HG03196 (cell line): ENCODE measurements at regions not wholly inside any gene's neighbourhood (a gene's known extent, or its start where the extent isn't known, plus 50 kb on each side); places are given as distances from the start of the nearest gene placed in this dataset.

ENCODE experiments used
- ATAC-seq: cut with Tn5 transposase; IDR thresholded peaks from one replicate; pipeline ENCODE4 v1.9.1; 2021; ENCODE audit not compliant: unreplicated experiment

DNA sequence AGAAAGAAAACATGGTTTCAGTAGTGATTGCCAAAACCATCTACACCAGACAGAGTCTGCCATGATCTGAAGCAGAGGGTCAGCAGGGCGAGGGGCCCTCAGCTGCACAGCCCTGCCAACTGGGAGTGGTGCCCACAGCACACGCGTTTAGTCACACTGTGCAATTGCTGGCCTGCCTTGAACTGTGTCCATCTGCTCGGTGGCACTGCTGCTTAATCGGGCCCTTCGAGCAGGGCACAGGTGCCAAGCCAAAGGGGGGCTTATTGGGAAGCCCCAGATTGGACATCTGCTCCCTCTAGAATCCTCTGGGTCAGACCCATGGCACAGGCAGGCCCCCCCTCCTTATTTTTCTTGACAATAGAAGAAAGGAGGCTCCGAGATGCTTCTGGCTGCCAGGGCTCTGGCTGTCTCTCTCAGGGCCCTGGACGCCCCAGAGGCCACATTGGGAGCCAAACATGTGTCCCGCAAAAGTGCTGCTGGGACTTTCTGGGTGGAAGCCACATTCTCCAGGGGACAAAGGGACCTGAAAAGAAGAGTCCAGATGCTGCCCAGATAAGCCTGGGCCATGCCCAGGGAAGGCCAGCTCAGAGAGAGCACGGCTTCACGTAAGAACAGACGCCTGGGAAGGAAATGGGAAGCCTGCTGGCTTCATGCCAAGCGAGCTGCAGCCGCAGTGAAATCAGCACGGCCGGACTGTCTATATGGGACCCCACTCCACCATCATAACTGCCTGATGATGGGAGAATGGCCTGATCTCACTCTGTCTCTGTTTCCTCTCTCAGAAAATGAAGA lies 349.2 kb downstream of the GADD45G start:
- no peak for ATAC-seq

DNA sequence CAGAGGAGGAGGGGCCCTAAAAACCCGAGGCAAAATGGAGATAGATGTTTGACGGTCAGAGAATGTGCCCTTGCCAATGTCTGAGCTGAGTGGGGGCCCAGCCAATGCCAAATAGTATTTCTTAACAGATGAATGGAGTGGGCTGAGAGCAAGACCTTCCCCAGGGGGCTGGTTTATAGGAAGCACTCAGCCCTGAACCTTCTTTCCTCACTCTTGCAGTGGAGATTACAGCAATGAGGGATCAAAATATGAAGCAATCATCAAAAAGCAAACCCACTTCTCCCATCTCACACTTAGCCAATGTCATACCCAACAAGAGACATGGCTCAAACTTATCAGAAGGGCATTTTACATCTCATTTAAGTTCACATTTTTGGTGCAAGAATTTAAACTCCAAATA lies 350.3 kb downstream of the GADD45G start:
- no peak for ATAC-seq

DNA sequence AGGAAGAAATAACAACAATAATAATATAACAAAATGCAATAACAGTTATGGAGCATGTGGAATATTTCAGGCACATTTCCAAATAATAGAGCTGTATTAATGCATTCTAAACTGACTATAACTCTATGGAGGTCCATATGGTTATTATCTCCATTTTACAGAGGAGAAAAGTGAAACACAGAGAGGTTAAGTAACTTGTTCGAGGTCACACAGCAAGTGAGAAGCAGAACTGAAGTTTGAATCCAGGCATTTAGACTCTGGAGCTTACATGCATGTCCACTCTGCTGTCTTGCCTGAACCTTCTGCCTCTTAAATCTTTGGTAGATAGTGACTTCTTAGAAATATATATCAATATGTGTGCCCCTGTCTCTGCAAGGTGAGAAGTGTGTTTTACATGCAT lies 350.8 kb downstream of the GADD45G start:
- ATAC-seq = no peak

DNA sequence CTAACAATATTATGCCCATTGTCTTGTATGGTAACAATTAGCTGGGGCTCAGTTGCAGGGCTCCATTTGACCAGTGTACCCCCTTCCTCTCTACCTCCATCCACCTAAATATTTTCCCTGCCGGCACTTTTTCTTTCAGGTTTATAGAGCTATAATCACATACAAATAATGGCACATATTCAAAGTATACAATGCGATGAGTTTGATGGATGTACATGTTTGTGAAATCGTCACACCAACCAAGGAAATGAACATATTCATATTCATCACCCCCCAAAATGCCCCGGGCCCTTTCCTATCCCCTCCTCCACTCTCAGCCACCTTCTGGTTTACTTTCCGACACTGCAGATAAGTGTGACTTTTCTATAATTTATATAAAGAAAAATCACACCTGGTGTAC lies 351.5 kb downstream of the GADD45G start:
- no peak for ATAC-seq

DNA sequence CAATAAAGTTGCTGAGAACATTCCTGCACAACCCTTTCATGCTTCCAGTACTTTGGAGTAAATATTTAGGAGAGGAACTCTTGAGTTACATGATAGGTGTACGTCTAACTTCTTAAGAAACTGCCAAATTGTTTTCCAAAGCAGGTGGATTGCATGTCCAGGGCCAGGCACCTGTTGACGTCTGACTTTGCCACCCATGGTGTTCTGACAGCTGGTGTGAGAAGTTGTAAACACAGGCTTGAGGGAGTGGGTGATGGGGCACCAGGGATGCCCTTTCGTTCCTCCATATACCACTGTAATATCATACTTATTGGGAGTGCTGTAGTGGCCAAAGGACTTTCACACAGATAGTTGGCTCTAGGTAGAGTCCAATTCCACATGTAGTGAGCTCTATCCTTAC lies 352.1 kb downstream of the GADD45G start:
- ATAC-seq = no peak

DNA sequence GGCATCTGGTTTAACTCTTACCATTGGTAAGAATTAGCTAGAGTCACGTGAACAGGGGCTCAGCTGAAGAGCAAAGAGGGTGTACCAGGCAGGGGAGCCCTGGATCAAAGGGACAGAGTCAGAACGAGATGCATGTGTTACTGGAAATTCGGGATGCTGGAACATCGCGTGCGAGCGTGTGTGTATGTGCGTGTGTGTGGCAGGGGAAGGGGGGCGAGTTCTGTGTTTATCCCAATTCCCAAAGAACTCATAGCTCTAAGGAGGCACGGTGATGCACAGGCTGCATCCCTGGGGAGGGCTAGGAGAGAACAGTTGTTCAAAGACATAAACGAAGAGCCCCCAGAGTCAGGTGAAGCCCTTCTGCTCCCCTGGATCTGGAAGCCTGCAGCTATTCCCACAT lies 353.3 kb downstream of the GADD45G start:
- ATAC-seq = no peak

DNA sequence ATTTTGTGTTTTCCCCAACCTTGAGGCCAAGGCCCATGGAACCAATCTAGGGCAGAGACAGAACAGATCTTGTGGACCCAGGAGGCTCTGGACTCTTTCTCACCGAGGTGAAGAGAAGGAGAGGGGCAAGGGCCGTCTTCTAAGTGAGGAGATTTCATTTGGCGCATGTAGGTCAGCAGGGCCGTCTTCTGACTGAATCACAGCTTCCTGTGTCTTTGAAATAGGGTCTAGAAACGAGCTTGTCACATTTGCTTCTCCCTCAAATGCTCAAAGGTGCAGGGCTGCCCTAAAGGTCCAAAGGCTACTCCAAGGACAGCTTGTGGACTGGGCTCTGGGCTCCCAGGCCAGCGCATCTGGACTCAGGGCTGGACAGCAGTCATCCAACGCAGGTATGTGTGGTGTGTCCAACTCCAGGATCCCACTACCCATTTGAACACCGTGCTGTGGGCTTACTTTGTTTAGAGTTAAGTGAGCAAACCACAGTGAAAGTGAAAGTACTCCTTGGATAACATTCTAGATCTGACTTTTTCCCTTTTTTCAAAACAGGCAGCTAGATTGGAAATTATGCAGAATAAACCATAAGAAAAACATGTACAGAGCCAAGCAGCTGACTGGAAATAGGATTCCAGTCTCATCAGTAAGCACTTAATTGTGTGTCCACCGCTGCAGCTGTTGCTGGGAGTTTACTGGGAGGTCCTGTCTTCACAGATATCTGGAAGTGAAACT lies 357.0 kb downstream of the GADD45G start:
- no peak for ATAC-seq

DNA sequence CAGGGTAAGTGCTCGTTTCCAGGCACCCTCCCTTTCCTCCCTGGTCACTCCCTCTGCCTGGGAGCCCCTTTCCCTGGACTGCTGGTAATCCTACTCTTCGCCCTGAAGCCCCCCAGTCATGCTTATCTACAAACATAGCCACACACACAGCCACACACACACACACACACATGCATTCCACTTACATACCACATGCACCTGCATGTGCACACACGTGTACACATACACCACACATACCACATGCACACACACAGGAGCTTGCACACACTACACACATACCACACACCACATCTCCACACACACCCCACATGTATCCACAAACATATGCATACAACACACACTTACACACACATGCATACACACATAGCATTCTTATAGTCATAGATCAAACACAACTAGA lies 358.5 kb downstream of the GADD45G start:
- ATAC-seq = no peak

DNA sequence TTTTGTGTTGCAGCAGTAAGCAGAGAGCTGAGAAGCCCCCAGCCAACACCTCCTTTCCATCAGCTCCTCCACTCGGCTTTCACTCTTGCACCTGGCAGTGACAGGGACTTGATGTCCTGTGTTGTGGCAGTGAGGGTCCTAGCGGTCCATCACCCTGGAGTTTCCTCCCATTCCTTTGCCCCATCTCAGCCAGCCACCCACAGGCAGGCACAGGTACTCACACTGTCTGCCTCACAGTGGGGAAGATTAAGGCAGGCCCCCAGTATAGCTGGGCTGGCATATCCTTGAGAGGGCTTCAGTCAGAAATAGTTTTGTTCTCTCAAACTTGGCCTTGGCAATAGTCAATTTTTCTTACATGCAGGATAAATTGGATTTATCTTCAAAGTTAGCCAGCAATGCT lies 362.7 kb downstream of the GADD45G start:
- ATAC-seq = no peak

DNA sequence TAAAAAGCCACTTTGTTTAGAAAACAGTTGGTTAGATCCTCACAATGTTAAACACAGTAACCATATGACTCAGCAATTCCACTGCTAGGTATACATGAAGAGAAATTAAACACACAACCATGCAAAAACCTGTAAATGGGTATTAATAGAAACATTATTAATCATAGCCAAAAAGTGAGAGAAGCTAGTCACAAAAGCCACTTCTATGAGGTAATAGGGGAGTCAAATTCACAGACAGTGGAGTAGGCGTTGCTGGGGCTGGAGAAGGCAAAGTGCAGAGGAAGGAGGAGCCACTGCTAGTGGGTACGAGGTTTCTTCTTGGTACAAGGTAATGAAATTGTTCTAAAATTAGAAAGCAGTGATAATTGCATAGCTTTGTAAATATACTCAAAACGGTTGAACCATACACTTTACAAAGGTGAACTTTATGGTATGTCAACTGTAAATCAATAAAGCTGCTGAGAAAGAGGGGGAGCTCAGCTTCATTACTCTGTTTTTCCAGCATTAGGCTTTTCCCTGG lies 364.4 kb downstream of the GADD45G start:
- no peak for ATAC-seq

DNA sequence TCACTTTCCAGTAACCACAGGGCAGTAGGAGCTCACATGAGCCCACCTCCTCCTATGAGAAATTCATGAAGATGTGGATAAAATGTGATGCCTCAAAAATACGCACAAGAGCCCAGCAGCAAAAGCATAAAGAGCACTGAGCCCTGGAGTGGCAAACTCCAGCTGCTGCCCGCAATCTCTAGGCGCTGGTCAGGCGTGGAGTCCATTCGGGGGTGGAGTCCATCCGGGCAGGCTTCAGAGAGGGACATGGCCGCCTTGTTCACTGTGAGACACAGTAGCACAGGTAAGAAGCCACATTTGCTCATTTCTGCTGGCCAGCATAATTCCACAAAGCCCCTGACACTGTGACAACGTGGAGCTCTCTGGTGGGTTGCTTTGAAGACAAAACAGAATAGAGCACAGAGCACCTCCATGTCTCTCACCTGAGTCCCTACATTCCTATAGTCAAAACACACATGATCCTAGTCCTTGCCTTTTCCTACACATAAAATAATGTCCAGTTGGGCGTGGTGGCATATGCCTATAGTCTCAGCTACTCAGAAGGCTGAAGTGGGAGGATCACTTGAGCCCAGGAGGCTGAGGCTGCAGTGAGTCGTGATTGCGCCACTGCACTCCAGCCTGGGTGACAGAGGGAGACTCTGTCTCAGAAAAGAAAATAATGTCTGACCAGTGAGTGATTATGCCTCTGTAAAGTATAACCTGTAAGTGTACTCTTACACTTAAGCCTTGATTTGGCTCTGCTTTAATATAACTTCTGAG lies 365.2 kb downstream of the GADD45G start:
- no peak for ATAC-seq

DNA sequence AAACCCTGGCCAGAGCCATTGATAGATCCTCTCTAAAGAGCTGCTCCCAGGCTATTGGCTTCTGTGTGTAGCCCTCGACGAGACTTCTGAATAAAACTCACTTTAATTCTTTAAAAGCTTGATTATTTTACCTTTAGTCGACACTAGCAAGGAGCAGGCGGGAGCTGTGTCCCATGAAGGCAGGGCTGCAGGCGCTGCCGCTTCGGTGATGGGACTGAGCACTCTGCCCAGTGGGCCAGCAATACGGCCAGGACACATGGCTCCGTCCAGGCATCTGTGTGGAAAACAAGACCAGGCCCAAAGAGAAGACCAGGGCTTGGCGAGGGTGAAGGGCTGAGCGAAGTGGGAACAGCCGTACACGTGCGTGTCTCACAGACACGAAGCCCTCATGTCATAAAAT lies 365.9 kb downstream of the GADD45G start:
- ATAC-seq = no peak

DNA sequence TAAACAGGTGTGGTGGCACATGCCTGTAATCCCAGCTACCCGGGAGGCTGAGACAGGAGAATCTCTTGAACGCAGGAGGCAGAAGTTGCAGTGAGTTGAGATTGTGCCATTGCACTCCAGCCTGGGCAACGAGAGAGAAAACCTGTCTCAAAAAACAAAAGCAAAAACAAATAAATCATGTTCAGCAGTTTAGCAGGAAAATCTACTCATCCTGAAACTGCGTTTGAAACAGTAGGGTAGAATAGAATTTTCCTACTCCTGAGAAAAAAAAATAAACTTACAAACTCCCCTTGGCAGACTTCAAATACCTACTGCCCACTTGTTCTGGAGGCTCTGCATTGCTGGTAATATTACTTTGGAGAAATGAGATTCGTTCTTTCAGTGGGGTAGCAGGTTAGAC lies 367.7 kb downstream of the GADD45G start:
- no peak for ATAC-seq

DNA sequence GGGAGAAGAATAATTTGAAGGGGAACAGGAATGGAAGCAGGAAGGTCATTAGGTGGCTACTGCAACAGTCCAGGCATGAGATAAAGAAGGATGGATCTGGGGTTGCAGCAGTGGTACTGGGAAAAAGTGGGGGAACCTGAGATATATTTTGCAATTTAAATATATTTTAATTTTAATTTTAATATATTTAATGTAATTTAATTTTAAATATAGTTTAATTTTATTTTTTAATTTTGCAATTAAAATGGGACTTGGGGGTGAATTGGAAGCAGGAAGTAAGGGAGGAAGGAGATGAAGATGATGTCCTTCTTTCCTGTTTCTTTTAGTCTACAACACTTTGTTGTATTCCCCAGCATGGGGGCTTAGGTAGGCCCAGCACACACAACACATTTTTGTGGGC lies 369.8 kb downstream of the GADD45G start:
- ATAC-seq = no peak

DNA sequence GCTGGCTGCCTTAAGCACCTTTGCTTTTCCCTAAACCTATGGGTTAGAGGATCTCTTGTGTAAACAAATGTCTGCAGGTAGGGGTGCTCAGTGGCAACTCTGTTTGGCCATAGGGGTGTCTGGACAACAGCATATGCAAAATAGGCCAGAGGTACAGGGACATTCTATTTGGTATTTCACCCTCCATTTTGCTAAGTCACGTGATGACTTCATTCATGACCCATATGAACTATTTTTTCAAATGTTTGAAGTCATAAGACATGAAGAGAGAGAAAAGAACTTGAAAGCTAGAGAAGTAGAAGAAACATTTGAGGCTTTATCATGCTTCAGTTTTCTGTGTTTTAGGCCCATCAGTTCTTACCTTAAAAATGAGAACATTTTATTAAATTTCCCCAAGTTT lies 370.2 kb downstream of the GADD45G start:
- ATAC-seq = no peak

DNA sequence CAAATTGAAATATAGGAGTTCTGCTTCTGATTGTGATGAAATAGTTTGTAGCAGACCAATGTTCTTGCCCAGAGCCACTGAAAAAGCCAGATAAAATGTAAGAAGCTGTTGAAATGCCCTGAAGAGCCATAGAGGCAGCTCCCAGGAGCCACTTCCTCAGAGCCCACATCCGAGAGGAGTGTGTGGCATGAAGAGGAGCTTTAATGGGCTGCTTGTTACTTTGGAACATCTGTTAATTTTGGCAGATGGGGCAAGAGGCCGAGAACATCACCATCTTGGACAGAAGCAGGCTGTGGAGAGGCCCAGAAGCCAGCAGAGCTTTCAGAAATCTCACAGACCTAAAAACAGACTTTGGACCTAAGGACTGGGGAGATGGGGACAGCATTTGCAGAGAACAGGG lies 370.8 kb downstream of the GADD45G start:
- no peak for ATAC-seq

DNA sequence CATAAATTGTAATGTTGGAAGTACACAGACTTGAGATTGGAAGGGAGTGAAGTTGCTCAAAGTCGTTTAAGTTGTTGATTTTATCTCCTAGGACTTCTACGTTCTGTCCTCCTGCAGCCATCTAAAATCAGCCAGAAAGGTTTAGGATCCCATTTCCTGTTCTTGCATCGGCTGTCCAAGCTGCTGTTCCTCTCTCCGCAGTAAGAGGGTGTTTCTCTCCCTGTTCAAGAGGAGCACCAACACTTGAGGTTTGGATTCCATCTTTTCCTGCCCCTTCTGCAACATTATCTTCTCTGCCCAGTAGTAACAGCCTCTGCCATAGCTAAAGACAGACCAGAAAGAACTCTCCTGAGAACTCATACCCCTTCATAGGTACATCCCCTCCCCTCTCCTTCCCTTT lies 373.4 kb downstream of the GADD45G start:
- no peak for ATAC-seq

DNA sequence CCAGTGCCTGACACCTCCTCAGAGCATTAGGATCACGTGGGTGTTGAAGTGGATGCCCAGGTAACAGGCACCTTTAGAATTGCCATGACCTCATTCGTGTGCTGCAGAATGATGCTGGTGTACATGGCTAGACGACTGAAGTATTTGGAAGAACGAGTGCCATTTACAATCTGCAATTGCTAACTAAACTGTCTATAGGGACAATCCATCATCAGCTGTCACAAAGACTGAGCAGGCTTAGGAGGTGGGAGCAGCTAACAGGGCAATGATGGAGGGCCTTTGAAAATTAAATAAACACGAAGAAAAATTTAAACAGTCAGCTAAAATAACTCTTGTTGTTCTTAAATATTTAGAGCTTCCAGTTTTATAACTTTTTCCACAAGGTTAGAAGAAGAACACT lies 375.8 kb downstream of the GADD45G start:
- no peak for ATAC-seq

DNA sequence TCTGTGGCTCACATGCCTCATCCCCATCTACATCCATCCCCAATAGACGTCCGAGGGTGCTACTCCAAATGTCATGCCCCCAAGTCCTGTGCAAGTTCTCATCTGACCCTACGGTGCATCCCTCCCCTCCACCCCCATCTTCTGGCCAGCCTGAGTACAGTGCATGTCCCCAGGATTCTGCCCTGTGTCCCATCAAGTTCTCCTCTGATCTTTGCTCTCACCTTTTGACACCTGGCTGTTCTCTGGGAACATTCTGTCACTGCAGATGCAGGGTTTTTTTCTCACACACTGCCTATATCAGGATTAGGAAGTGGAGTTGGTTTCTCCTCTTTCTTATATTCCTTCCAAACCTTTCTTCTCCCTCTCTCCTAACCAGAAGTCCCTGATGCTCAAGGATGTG lies 377.2 kb downstream of the GADD45G start:
- no peak for ATAC-seq

DNA sequence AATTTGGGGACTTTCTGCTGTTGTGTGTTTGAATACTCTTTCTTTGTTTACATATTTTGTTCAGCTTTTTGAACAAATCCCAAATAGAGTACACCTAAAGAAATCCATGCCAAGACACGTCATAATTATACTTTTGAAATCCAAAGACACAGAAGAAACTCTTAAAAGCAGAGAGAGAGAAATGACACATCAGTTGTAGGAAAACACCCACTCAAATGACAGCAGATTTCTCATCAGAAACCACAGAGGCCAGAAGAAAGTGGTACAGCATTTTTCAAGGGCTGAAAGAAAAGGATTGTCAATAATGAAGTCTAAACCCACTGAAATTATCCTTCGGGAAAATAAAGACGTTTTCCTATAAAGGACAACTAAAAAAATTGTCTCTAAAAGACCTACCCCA lies 378.6 kb downstream of the GADD45G start:
- no peak for ATAC-seq

DNA sequence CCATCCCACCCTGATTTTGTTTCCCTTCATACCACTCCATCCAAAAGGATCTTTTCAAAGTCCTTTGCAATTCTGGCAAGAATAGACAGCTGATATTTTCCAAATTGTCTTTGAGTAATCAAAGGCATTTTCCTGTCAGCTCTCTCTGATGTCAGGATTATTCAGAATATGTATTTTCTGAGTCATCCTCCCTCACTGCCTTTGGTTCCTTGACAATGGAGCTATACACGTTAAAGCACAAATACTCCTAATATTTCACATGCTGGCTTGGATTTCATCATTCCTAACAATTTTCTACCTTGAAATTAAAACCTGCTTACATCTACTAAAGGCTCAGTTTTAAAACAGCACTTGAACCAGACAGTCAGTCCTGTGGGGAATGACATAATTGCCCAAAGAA lies 379.4 kb downstream of the GADD45G start:
- no peak for ATAC-seq

DNA sequence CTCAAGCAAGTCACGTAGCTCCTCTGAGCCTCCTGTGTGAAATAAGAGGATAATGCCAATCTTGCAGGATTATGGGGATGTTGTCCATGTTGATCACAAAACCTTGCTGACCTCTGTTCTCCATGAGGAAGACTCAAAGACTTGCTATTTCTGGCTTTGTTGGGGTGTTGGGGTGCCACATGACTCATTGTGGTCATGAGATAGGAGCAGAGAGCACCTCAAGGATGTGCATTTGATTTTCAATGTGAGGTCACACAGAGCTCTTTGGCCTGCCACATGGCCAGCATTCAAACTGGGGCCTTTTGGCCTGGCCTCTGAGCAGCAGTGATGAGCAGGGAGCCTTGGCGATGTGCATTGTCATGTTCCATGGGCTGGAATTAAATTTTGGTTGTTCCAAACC lies 380.3 kb downstream of the GADD45G start:
- no peak for ATAC-seq
